GM12878 (cell line): ENCODE measurements at regions not wholly inside any gene's neighbourhood (a gene's known extent, or its start where the extent isn't known, plus 50 kb on each side); places are given as distances from the start of the nearest gene placed in this dataset.

Source experiments
- ASH2L ChIP-seq: fragments of 300-600, 200-600 bp; sonication (generic); IDR thresholded peaks from 2 replicates; pipeline ENCODE4 v1.6.1; 2017; ENCODE audit warnings: low read depth, mild to moderate bottlenecking, borderline replicate concordance
- CHD4 ChIP-seq: fragments of 200-600 bp; sonication (generic); IDR thresholded peaks from 2 replicates; pipeline ENCODE4 v1.6.1; 2016; ENCODE audit warnings: mild to moderate bottlenecking
- HDAC2 ChIP-seq: fragments of 200-600 bp; sonication (generic); IDR thresholded peaks from 2 replicates; pipeline ENCODE4 v1.6.1; 2017
- HDAC6 ChIP-seq: fragments of 200-600 bp; sonication (generic); IDR thresholded peaks from one replicate; pipeline ENCODE4 v1.8.0; 2017; ENCODE audit warnings: antibody characterized with exemption; ENCODE audit not compliant: unreplicated experiment
- POLR2A ChIP-seq: IDR thresholded peaks from 2 replicates; pipeline ENCODE4 v1.6.1; 2011; ENCODE audit warnings: low read depth, mild to moderate bottlenecking, low read length
- POLR2AphosphoS5 ChIP-seq: IDR thresholded peaks from 2 replicates; pipeline ENCODE4 v1.6.1; 2011; ENCODE audit warnings: mild to moderate bottlenecking, low read length, inconsistent platforms
- TF ChIP-seq, protein P1 (sequence below), 3 experiments: IDR thresholded peaks in 2 of 3; conservative IDR thresholded peaks in 1 of 3; 2 replicates each; pipeline ENCODE4 v1.5.1; 2011; ENCODE audit warnings: low read depth in 3 of 3, low read length in 3 of 3, mild to moderate bottlenecking in 3 of 3, control low read depth in 2 of 3, moderate library complexity in 2 of 3, inconsistent platforms in 1 of 3, mixed read lengths in 1 of 3; ENCODE audit not compliant: control insufficient read depth in 2 of 3, insufficient read depth in 1 of 3; ENCODE audit errors: extremely low read depth in 1 of 3

DNA sequence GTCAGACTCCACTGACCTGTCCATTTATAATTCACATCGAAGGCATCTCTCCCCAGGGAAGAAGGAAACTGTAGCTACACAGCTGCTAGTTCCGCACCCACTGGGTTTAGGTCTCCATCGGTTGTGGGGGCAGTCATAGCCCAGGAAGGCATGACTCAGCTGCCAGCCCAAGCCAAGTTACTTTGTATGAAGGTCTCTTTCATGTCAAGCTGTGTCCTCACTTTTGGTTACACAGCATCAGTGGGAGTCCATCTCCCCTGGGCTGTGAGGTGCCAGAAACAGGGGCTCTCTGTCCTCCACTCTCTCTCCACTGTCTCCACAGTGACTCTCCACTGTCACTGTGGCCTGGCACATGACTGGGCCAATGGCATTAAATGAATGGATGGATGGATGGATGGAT is 585.2 kb downstream of the BRD1 start:
- TF ChIP-seq ASH2L (no peak), POLR2AphosphoS5 (no peak), POLR2A (no peak), CHD4 (no peak), HDAC6 (no peak), HDAC2 (no peak)
- TF ChIP-seq, protein P1, sequence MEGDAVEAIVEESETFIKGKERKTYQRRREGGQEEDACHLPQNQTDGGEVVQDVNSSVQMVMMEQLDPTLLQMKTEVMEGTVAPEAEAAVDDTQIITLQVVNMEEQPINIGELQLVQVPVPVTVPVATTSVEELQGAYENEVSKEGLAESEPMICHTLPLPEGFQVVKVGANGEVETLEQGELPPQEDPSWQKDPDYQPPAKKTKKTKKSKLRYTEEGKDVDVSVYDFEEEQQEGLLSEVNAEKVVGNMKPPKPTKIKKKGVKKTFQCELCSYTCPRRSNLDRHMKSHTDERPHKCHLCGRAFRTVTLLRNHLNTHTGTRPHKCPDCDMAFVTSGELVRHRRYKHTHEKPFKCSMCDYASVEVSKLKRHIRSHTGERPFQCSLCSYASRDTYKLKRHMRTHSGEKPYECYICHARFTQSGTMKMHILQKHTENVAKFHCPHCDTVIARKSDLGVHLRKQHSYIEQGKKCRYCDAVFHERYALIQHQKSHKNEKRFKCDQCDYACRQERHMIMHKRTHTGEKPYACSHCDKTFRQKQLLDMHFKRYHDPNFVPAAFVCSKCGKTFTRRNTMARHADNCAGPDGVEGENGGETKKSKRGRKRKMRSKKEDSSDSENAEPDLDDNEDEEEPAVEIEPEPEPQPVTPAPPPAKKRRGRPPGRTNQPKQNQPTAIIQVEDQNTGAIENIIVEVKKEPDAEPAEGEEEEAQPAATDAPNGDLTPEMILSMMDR (IDR thresholded peaks at IDR 0.05 in 2 of 3, conservative IDR thresholded peaks at IDR 0.05 in 1 of 3; ENCODE audit: control insufficient read depth in 2 of 3, extremely low read depth in 1 of 3, insufficient read depth in 1 of 3, low read depth in 3 of 3, low read length in 3 of 3), result no peak
